Transverse colon (tissue), 3 donors: ENCODE measurements at regions not wholly inside any gene's neighbourhood (a gene's known extent, or its start where the extent isn't known, plus 50 kb on each side); places are given as distances from the start of the nearest gene placed in this dataset.

Source experiments
- CTCF ChIP-seq, 5 experiments: fragments of 200-600 bp in 3 of 5; fragments of 450-650 bp in 2 of 5; sonication (generic) in 3 of 5; IDR thresholded peaks; 1 replicate in 2 of 5; 2 replicates in 3 of 5; pipeline ENCODE4 v1.5.1; 2016 to 2017; ENCODE audit warnings: antibody characterized with exemption in 5 of 5, inconsistent platforms in 3 of 5, mild to moderate bottlenecking in 2 of 5, moderate library complexity in 1 of 5
- EP300 ChIP-seq: sonication (generic); formaldehyde crosslinking; IDR thresholded peaks from one replicate; pipeline ENCODE4 v1.6.1; 2017; ENCODE audit warnings: antibody characterized with exemption, low read depth

- no peak for TF ChIP-seq CTCF (IDR thresholded peaks at IDR 0.05)
- no peak for TF ChIP-seq EP300
Measured at GRCh38 chr3:177487635-177488186, 290.4 kb upstream of the TBL1XR1 start.
